ENCODE measurements at regions not wholly inside any gene's neighbourhood (a gene's known extent, or its start where the extent isn't known, plus 50 kb on each side); places are given as distances from the start of the nearest gene placed in this dataset.
A peak's percentile ranks its signal among the peaks of the same experiment; 100 is the strongest.

DNA sequence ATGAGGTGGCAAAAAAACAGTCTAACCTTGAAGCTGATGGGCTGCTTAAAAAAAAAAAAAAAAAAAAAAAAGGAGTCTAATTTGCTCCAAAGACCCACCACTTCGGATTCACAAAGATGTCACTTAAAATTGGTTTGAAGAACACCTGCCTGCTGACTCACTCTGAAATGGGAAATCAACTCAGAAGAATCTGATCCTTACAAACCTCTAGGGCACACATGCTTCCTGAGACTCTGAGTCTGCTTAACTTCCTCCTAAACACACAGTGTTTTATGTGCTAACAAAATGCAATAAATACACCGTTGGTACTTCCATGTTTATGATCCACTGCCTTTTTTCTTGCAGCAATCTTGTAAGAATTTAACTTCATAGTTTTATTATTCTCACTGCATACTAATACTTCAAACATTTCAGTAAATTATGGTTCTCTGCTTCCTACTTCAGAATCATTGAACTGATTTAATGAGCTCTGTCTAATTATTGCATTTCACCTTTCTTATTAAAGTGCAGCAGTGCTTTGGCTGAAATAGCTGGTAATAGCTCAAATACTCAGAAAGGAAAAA, 73.0 kb upstream of the FRMD4B start:
- Mint-ChIP-seq H3K4me1 (ENCODE audit: unreplicated experiment) (no peaks in the 10 kb centered on the region), H3K27ac (ENCODE audit: unreplicated experiment) (no peak overlapping the region), H3K27me3 (ENCODE audit: unreplicated experiment) (peaks cover 12% of the 10 kb centered on the region), H3K36me3 (ENCODE audit: unreplicated experiment) (no peaks in the 10 kb centered on the region), H3K9me3 (ENCODE audit: unreplicated experiment) (no peaks in the 10 kb centered on the region), H3K4me3 (ENCODE audit: unreplicated experiment) (no peak overlapping the region)
- TF ChIP-seq, protein P1, sequence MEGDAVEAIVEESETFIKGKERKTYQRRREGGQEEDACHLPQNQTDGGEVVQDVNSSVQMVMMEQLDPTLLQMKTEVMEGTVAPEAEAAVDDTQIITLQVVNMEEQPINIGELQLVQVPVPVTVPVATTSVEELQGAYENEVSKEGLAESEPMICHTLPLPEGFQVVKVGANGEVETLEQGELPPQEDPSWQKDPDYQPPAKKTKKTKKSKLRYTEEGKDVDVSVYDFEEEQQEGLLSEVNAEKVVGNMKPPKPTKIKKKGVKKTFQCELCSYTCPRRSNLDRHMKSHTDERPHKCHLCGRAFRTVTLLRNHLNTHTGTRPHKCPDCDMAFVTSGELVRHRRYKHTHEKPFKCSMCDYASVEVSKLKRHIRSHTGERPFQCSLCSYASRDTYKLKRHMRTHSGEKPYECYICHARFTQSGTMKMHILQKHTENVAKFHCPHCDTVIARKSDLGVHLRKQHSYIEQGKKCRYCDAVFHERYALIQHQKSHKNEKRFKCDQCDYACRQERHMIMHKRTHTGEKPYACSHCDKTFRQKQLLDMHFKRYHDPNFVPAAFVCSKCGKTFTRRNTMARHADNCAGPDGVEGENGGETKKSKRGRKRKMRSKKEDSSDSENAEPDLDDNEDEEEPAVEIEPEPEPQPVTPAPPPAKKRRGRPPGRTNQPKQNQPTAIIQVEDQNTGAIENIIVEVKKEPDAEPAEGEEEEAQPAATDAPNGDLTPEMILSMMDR (IDR thresholded peaks at IDR 0.05), result no peak
- DNase-seq (ENCODE audit: extremely low spot score, unreplicated experiment), result no peak

- DNase-seq (ENCODE audit: extremely low spot score, unreplicated experiment), result no peak
- no peaks in the 10 kb centered on the region for H3K36me3 Mint-ChIP-seq (ENCODE audit: unreplicated experiment)
- no peak overlapping the region for H3K27ac Mint-ChIP-seq (ENCODE audit: unreplicated experiment)
- H3K4me1 Mint-ChIP-seq (ENCODE audit: unreplicated experiment), result no peaks in the 10 kb centered on the region
- TF ChIP-seq, protein P1 (IDR thresholded peaks at IDR 0.05), result no peak
- no peaks in the 10 kb centered on the region for H3K9me3 Mint-ChIP-seq (ENCODE audit: unreplicated experiment)
- H3K27me3 Mint-ChIP-seq (ENCODE audit: unreplicated experiment), result peaks cover 16% of the 10 kb centered on the region
- no peak overlapping the region for H3K4me3 Mint-ChIP-seq (ENCODE audit: unreplicated experiment)
Observed at GRCh38 chr3:69456631-69457030, 70.7 kb upstream of the FRMD4B start.

- H3K4me3 Mint-ChIP-seq (ENCODE audit: unreplicated experiment), result no peak overlapping the region
Observed at GRCh38 chr3:69454204-69454787, 68.4 kb upstream of the FRMD4B start.

GRCh38 chr3:69452295-69452694, 66.4 kb upstream of the FRMD4B start:
- Mint-ChIP-seq H3K9me3 (ENCODE audit: unreplicated experiment) (no peaks in the 10 kb centered on the region), H3K27ac (ENCODE audit: unreplicated experiment) (no peak overlapping the region)

More at GRCh38 chr3:69454204-69454787, 68.4 kb upstream of the FRMD4B start:
- Mint-ChIP-seq H3K36me3 (ENCODE audit: unreplicated experiment) (no peaks in the 10 kb centered on the region), H3K27me3 (ENCODE audit: unreplicated experiment) (peaks cover 16% of the 10 kb centered on the region), H3K9me3 (ENCODE audit: unreplicated experiment) (no peaks in the 10 kb centered on the region), H3K4me1 (ENCODE audit: unreplicated experiment) (no peaks in the 10 kb centered on the region), H3K27ac (ENCODE audit: unreplicated experiment) (no peak overlapping the region)
- no peak for DNase-seq (ENCODE audit: extremely low spot score, unreplicated experiment)
- TF ChIP-seq, protein P1 (IDR thresholded peaks at IDR 0.05), result no peak

DNA sequence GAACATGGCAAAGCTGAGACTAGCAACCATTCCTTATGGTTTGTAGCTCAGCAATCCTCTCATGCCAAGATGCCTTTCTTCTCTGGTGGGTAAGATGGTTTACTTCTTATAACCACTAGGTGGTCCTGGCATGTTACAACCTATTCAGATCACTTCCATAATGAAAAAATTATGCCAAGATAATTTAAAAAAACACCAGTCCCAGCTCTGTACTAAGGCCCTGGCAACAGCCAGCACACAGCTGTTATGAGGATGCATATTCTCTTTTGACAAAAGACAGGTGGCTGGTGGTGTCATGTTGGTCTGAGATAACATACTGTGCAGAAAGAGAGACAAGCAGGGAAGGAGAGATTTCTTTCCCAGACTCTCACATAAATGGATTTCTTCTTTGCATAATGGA, 65.7 kb upstream of the FRMD4B start:
- TF ChIP-seq, protein P1 (IDR thresholded peaks at IDR 0.05), result peak; percentile 26

More at GRCh38 chr3:69452295-69452694, 66.4 kb upstream of the FRMD4B start:
- peaks cover 8% of the 10 kb centered on the region for H3K27me3 Mint-ChIP-seq (ENCODE audit: unreplicated experiment)
- no peak for DNase-seq (ENCODE audit: extremely low spot score, unreplicated experiment)
- no peaks in the 10 kb centered on the region for H3K4me1 Mint-ChIP-seq (ENCODE audit: unreplicated experiment)
- H3K4me3 Mint-ChIP-seq (ENCODE audit: unreplicated experiment), result no peak overlapping the region
- TF ChIP-seq, protein P1 (IDR thresholded peaks at IDR 0.05), result no peak
- H3K36me3 Mint-ChIP-seq (ENCODE audit: unreplicated experiment), result no peaks in the 10 kb centered on the region

More for the DNA sequence above, 65.7 kb upstream of the FRMD4B start:
- Mint-ChIP-seq H3K4me1 (ENCODE audit: unreplicated experiment) (no peaks in the 10 kb centered on the region), H3K27me3 (ENCODE audit: unreplicated experiment) (peaks cover 8% of the 10 kb centered on the region), H3K27ac (ENCODE audit: unreplicated experiment) (no peak overlapping the region), H3K36me3 (ENCODE audit: unreplicated experiment) (no peaks in the 10 kb centered on the region), H3K4me3 (ENCODE audit: unreplicated experiment) (no peak overlapping the region), H3K9me3 (ENCODE audit: unreplicated experiment) (no peaks in the 10 kb centered on the region)
- no peak for DNase-seq (ENCODE audit: extremely low spot score, unreplicated experiment)

Measured in osteocyte (in vitro differentiated cells).